ENCODE measurements at regions not wholly inside any gene's neighbourhood (a gene's known extent, or its start where the extent isn't known, plus 50 kb on each side); places are given as distances from the start of the nearest gene placed in this dataset.

- DNase-seq (ENCODE audit: low read depth, low spot score) (no peak), FAIRE-seq (no peak)
- H4K20me1 ChIP-seq (ENCODE audit: control insufficient read depth, extremely low read depth, insufficient read depth, low read length), result no peaks in the 10 kb centered on the region
- no peak overlapping the region for H2AFZ ChIP-seq (ENCODE audit: control insufficient read depth, low read length)
- dilution Hi-C loops (cut with MboI; ENCODE audit: extremely low pct_ligation_motif_present, low sequenced_read_pairs), result no loop called here
- H3K79me2 ChIP-seq (ENCODE audit: control insufficient read depth, insufficient read depth, low read length), result no peaks in the 10 kb centered on the region
- H3K9me1 ChIP-seq (ENCODE audit: control insufficient read depth, extremely low read depth, insufficient read depth, low read length), result no peaks in the 10 kb centered on the region
- no peaks in the 10 kb centered on the region for H3K9me3 ChIP-seq (ENCODE audit: control insufficient read depth, low read depth, low read length)
- TF ChIP-seq CTCF (optimal IDR thresholded peaks at IDR 0.05 in 1 of 3, IDR thresholded peaks at IDR 0.05 in 1 of 3, conservative IDR thresholded peaks at IDR 0.05 in 1 of 3; ENCODE audit: extremely low read depth in 1 of 3, insufficient read depth in 2 of 3, low read length in 3 of 3) (no peak), EZH2 (IDR thresholded peaks at IDR 0.05; ENCODE audit: low read length) (no peak)
- no peak overlapping the region for H3K27ac ChIP-seq (ENCODE audit: control insufficient read depth, insufficient read depth, low read length)
- H3K36me3 ChIP-seq (ENCODE audit: control insufficient read depth in 2 of 2, extremely low read depth in 1 of 2, insufficient read depth in 2 of 2, low read length in 2 of 2), result no peaks in the 10 kb centered on the region
- no peak overlapping the region for H3K4me3 ChIP-seq (ENCODE audit: control insufficient read depth in 2 of 3, extremely low read depth in 1 of 3, insufficient read depth in 2 of 3, low read depth in 1 of 3, low read length in 3 of 3)
- H3K4me2 ChIP-seq (ENCODE audit: control insufficient read depth, extremely low read depth, insufficient read depth, low read depth, low read length), result no peak overlapping the region
- H3K27me3 ChIP-seq (ENCODE audit: control insufficient read depth, extremely low read depth, insufficient read depth, low read length), result no peaks in the 10 kb centered on the region
- H3K4me1 ChIP-seq (ENCODE audit: control insufficient read depth, extremely low read depth, insufficient read depth, low read length), result no peaks in the 10 kb centered on the region
- H3K9ac ChIP-seq (ENCODE audit: control insufficient read depth, extremely low read depth, insufficient read depth, low read length), result no peak overlapping the region
Measured at GRCh38 chr20:12829170-12829569, 179.6 kb upstream of the SPTLC3 start.

DNA sequence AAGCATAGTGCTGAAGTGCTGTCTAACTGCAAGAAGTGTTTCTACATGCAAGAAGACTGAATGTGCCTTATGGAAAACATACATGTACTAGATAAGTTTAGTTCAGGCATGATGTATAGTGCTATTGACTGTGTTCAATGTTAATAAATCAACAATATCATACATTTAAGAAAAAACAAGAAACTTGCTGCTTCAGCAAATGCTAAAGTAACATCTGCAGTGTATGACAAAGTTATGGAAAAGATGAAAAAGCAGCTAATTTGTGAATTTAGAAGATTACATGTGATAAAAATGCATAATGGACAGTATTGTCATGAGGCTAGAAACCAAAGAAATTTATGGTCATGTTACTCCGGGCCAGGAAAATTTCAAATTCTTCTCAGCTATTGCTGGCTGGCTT, 174.9 kb upstream of the SPTLC3 start:
- H3K27ac ChIP-seq (ENCODE audit: control insufficient read depth, insufficient read depth, low read length), result no peak overlapping the region

More for the DNA sequence above, 174.9 kb upstream of the SPTLC3 start:
- H3K9me1 ChIP-seq (ENCODE audit: control insufficient read depth, extremely low read depth, insufficient read depth, low read length), result no peaks in the 10 kb centered on the region
- no peaks in the 10 kb centered on the region for H3K27me3 ChIP-seq (ENCODE audit: control insufficient read depth, extremely low read depth, insufficient read depth, low read length)
- FAIRE-seq (no peak), DNase-seq (ENCODE audit: low read depth, low spot score) (no peak)
- no peak overlapping the region for H3K4me3 ChIP-seq (ENCODE audit: control insufficient read depth in 2 of 3, extremely low read depth in 1 of 3, insufficient read depth in 2 of 3, low read depth in 1 of 3, low read length in 3 of 3)
- no peaks in the 10 kb centered on the region for H3K36me3 ChIP-seq (ENCODE audit: control insufficient read depth in 2 of 2, extremely low read depth in 1 of 2, insufficient read depth in 2 of 2, low read length in 2 of 2)
- H4K20me1 ChIP-seq (ENCODE audit: control insufficient read depth, extremely low read depth, insufficient read depth, low read length), result no peaks in the 10 kb centered on the region
- H3K79me2 ChIP-seq (ENCODE audit: control insufficient read depth, insufficient read depth, low read length), result no peaks in the 10 kb centered on the region
- dilution Hi-C loops (cut with MboI; ENCODE audit: extremely low pct_ligation_motif_present, low sequenced_read_pairs), result no loop called here
- H2AFZ ChIP-seq (ENCODE audit: control insufficient read depth, low read length), result no peak overlapping the region
- no peak for TF ChIP-seq EZH2 (IDR thresholded peaks at IDR 0.05; ENCODE audit: low read length)
- TF ChIP-seq CTCF (optimal IDR thresholded peaks at IDR 0.05 in 1 of 3, IDR thresholded peaks at IDR 0.05 in 1 of 3, conservative IDR thresholded peaks at IDR 0.05 in 1 of 3; ENCODE audit: extremely low read depth in 1 of 3, insufficient read depth in 2 of 3, low read length in 3 of 3), result no peak
- H3K9ac ChIP-seq (ENCODE audit: control insufficient read depth, extremely low read depth, insufficient read depth, low read length), result no peak overlapping the region
- H3K4me2 ChIP-seq (ENCODE audit: control insufficient read depth, extremely low read depth, insufficient read depth, low read depth, low read length), result no peak overlapping the region
- no peaks in the 10 kb centered on the region for H3K9me3 ChIP-seq (ENCODE audit: control insufficient read depth, low read depth, low read length)
- no peaks in the 10 kb centered on the region for H3K4me1 ChIP-seq (ENCODE audit: control insufficient read depth, extremely low read depth, insufficient read depth, low read length)
